Lower leg skin (tissue), 3 donors: ENCODE measurements at regions not wholly inside any gene's neighbourhood (a gene's known extent, or its start where the extent isn't known, plus 50 kb on each side); places are given as distances from the start of the nearest gene placed in this dataset.

Source experiments
- CTCF ChIP-seq, 3 donors: fragments of 450-650 bp; IDR thresholded peaks; one replicate each; pipeline ENCODE4 v1.5.1; 2016; ENCODE audit warnings: antibody characterized with exemption in 3 of 3, mild to moderate bottlenecking in 3 of 3, moderate library complexity in 2 of 3
- POLR2A ChIP-seq, 2 donors: fragments of 450-650 bp; IDR thresholded peaks; one replicate each; pipeline ENCODE4 v1.6.1; 2016 to 2017; ENCODE audit warnings: antibody characterized with exemption in 2 of 2, mild to moderate bottlenecking in 1 of 2, moderate library complexity in 1 of 2

GRCh38 chr6:164075981-164076615 lies 661.6 kb downstream of the QKI start:
- TF ChIP-seq CTCF (IDR thresholded peaks at IDR 0.05) (no peak), POLR2A (IDR thresholded peaks at IDR 0.05) (no peak)
